ENCODE measurements at regions not wholly inside any gene's neighbourhood (a gene's known extent, or its start where the extent isn't known, plus 50 kb on each side); places are given as distances from the start of the nearest gene placed in this dataset.

DNA sequence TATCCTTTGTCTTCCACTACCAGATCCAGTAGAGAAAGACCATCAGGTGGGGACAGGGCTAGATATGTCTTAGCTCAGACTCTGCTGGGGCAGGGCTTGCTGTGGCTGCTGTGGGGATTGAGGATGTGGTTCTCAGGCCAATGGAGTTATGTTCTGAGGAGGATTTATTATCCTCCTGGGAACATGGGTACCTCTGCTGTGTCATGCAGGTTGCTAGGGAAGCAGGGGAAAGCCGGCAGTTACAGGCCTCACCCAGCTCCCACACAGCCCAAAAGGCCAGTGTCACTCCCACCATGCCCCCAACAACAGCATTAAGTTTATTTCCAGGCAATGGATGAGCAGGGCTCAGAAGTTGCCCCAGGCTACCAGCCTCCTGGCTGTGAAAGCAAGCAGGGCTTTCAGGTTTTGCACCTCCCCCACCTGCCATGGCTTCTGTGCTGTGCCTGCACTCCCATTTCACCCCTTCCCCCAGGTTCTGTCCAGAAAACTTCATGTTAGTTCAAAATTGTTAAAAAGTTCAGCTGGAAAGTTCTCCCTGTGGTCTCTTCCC, 879.9 kb downstream of the ARAP2 start (continued):
- TF ChIP-seq BACH1 (IDR thresholded peaks at IDR 0.05; ENCODE audit: low read length): no peak
